ENCODE measurements at regions not wholly inside any gene's neighbourhood (a gene's known extent, or its start where the extent isn't known, plus 50 kb on each side); places are given as distances from the start of the nearest gene placed in this dataset.
"Not testable (repeated sequence)": the region's sequence is repeated elsewhere in the genome, so short reads cannot be mapped to it uniquely, and the experiment has no call there.

DNA sequence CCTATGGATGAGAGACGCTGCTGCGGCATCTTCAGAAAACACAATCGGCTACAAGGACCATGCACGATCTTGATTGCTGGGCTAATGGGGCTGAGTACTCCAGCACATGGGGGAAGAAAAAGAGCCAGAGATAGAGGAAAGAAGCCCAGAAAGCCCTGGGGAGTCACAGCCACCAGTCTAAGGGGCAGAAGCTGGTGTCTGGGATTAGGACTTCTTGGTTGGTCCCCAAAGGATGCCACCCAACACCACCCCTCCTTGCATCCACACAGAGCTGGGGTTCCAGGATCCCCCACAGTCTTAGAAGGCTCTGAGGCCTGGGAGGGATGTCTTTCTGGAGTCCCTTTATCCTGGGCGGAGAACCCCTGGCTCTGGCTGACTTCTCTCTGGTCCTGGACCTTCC, 98.4 kb upstream of the TARDBP start:
- no peak for DNase-seq (ENCODE audit: low read depth)

- no peak for DNase-seq (ENCODE audit: low read depth)
These were observed 96.9 kb upstream of the TARDBP start for GRCh38 chr1:10915594-10915993.

- DNase-seq (ENCODE audit: low read depth), result no peak
These were observed 96.1 kb upstream of the TARDBP start for GRCh38 chr1:10916311-10916710.

DNA sequence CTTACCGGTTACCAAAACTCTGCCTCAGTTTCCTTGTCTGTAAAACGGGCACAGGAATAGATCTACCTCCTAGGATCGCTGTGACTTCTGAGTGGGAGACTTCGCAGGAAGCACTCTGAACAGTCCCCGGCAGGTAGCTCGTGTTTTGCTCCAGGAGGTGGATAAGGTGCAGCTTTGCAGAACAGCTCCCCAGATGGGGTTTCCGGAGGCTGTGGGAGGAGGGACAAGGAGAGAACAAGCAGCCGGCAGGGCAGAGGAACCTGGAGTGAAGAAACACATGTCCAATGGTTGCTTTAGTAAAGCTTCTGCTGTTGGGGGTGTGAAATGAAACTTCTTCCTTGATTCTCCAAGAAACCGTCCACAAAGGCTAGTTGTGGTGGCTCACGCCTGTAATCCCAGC, 95.5 kb upstream of the TARDBP start:
- no peak for DNase-seq (ENCODE audit: low read depth)

DNA sequence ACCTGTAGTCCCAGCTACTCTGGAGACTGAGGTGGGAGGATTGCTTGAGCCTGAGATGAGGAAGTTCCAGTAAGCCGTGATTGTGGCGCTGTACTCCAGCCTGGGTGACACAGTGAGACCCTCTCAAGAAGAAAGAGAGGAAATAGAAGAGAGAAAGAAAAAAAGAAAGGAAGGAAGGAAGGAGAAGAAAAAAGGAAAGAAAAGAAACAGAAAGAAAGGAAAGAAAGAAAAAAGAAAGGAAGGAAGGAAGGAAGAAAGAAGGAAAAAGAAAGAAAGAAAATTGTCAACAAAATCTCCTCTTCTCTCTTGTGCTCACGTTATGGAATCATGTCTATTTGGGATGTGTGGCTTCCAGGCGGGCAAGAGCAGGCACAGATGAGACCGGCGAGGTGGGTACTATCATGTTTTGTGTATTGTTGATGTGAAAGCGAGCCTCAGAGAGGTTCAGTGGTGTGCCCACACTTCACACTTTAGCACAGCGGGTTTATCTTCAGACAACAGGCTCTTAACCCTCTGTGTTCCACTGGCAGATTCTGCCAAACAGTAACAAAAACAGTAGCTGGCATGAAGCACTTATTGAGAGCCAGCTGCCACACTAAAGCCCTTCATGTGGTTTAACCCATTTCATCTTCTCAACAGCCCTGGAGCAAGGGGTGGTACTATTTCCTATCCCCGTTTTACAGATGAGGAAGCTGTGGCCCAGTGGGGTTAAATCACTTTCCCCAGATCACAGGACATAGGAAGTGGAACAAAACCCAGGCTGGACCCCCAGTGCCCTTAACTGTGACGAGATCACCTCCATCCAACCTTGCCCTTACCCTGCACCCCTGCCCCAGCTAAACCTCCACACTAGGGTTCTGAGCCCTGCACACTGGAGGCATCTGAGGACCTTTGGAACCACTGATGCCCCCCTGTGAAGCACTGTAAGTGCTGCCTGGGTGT, 94.7 kb upstream of the TARDBP start:
- DNase-seq (ENCODE audit: low read depth), result no peak

DNA sequence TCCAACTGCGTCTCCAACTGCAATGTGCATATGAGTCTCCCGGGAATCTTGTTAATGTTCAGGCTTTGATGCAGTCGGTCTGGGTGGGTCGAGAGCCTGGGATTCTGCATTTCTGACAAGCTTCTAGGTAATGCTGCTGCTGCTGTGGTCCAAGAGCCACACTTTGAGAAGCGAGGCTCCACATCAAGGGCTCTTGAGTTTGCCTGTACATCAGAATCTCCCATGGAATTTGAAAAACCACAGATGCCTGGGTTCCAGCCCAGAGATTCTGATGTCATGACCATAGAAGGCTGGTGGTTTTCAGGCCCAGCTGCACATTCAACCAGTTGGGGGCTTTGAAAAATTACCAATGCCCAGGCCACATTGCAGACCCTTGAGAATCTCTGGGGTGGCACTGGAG, 93.9 kb upstream of the TARDBP start:
- no peak for DNase-seq (ENCODE audit: low read depth)

- no peak for DNase-seq (ENCODE audit: low read depth)
These were observed 92.3 kb upstream of the TARDBP start for GRCh38 chr1:10920063-10920626.

GRCh38 chr1:10922315-10923060, 90.0 kb upstream of the TARDBP start:
- not testable (repeated sequence) for DNase-seq (ENCODE audit: low read depth)

DNA sequence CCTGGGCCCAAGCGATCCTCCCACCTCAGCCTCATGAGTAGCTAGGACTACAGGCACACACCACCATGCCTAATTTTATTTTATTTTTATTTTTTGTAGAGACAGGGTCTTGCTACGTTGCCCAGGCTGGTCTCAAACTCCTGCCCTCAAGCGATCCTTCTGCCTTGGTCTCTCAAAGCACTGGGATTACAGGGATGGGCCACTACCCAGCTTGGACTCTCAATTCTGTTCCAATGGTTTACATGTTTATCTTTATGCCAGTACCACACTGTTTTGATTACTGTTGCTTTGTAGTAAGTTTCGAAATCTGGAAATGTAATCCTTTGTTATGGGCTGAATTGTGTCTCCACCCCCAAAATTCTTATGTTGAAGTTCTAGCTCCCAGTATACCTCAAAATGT, 88.4 kb upstream of the TARDBP start:
- no peak for DNase-seq (ENCODE audit: low read depth)

DNA sequence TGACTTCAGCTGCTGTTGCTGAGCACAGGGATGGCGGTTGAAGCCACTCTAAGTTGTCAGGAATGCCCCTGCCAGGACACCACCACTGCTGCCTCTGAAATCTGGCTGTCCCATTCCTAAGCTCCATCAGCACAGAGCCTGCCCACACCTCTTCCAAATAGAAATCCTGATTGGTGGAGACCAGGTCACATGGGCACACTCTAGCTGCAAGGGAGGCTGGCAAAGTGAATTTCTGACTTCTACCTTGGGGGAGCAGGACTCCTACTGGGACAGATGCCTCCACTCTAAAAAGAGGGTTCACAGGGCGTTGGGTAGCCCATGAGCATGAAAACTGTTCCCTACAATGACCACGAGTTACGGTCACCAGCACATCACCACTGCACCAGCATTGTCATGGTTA, 83.8 kb upstream of the TARDBP start:
- no peak for DNase-seq (ENCODE audit: low read depth)

DNA sequence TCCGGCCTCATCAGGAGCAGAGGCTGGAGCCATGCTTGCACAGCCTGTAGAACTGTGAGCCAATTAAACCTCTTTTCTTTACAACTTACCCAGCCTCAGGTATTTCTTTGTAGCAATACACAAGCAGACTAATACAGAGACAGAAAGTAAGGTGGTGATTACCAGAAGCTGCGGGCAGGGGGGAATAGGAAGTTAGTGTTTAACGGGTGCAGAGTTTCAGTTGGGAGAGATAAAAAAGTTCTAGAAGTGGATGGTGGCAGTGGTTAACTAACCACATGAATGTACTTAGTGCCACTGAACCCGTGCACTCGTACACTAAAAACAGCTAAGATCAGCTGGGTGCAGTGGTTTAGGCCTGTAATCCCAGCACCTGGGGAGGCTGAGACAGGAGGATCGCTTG, 80.4 kb upstream of the TARDBP start:
- no peak for DNase-seq (ENCODE audit: low read depth)

GRCh38 chr1:10934150-10934818, 78.2 kb upstream of the TARDBP start:
- DNase-seq (ENCODE audit: low read depth), result no peak

GRCh38 chr1:10935246-10935645, 77.2 kb upstream of the TARDBP start:
- DNase-seq (ENCODE audit: low read depth), result no peak

GRCh38 chr1:10935724-10936123, 76.7 kb upstream of the TARDBP start:
- no peak for DNase-seq (ENCODE audit: low read depth)

DNA sequence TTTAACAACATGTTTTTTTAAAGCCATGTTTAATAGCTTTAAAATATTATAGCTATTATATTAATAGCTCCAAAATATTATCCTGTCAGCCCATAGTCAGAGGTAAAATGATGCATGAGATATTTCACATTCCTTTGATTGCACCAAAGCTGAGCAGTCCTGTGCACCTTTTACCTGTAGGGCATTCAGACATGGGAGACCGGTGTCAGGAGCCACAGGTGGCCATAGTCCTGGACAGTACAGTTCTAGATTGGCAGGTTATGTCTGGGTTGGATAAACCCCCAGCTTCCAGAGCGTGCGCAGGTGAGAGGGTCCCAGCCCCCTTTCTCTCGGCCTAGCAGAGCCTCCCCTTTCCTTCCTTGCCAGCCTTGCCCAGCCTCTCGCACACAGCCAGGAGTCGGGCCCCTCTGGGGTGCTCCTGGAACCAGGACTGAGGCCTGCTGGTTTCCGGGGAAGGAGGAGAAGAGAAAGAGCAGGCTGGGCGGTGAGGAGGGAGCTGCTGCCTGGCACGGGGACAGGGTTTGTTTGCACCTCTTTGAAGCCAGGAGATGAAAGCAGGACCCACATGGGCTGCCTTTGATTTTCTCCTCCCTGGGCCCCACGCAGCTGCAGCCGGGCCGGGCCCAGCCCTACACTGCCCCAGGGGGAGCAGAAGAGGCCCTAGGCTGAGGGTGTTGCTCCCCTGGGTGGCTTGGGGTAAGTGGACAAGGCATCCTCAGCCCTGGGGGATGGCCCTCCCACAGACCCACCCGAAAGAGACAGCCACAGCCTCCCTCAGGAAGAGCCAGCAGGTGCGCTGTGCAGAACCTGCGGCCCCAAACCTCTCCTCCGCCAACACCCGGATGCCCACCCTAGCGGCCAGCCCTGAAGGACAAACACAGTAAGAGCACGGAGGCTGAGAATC, 75.2 kb upstream of the TARDBP start:
- DNase-seq (ENCODE audit: low read depth), result no peak

- DNase-seq (ENCODE audit: low read depth), result no peak
These were observed 73.6 kb upstream of the TARDBP start for GRCh38 chr1:10938741-10939417.

GRCh38 chr1:10939654-10940450, 72.6 kb upstream of the TARDBP start:
- DNase-seq (ENCODE audit: low read depth), result peak; percentile 42

DNA sequence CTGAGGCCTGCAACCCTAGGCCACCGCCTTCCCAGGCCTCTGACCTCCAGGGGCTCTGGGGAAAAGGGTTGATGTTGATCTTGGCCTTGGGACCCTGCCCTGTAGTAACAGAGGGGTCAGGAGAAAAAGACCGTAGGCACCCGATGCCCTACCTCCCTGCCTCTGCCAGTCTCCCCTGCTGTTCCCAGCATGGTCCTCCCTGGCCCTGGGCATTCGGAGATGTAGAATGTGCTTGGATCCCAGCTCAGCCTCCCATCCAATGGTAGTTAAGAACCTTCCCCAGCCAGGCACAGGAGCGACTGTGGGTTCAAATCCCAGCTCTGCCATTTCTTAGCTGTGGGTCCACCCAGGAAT, 72.0 kb upstream of the TARDBP start:
- no peak for DNase-seq (ENCODE audit: low read depth)

- DNase-seq (ENCODE audit: low read depth), result no peak
These were observed 71.6 kb upstream of the TARDBP start for GRCh38 chr1:10940838-10941237.
